Hepatocyte (in vitro differentiated cells): ENCODE measurements at regions not wholly inside any gene's neighbourhood (a gene's known extent, or its start where the extent isn't known, plus 50 kb on each side); places are given as distances from the start of the nearest gene placed in this dataset.

Experiments
- DNase-seq: peaks from one replicate; pipeline ENCODE4 v3.0.0-alpha.2; 2016; ENCODE audit warnings: low spot score
- H2AFZ ChIP-seq: fragments of 200-600 bp; sonication (generic); 2 replicates; pipeline ENCODE4 v1.6.0; 2016; ENCODE audit warnings: antibody characterized with exemption, mild to moderate bottlenecking
- H3K27ac ChIP-seq: fragments of 200-600 bp; sonication (generic); 2 replicates; pipeline ENCODE4 v1.5.1; 2016; ENCODE audit warnings: mild to moderate bottlenecking
- H3K27me3 ChIP-seq: fragments of 200-600 bp; sonication (generic); 2 replicates; pipeline ENCODE4 v1.6.1; 2016
- H3K36me3 ChIP-seq: fragments of 200-600 bp; sonication (generic); replicated peaks from 2 replicates; pipeline ENCODE4 v1.5.1; 2016; ENCODE audit warnings: low read depth; ENCODE audit not compliant: insufficient read depth
- H3K4me1 ChIP-seq: fragments of 200-600 bp; sonication (generic); 2 replicates; pipeline ENCODE4 v1.5.1; 2016; ENCODE audit warnings: mild to moderate bottlenecking, moderate library complexity; ENCODE audit not compliant: insufficient read depth
- H3K4me2 ChIP-seq: fragments of 200-600 bp; sonication (generic); 2 replicates; pipeline ENCODE4 v1.6.0; 2016
- H3K4me3 ChIP-seq: fragments of 200-600 bp; sonication (generic); 2 replicates; pipeline ENCODE4 v1.5.1; 2016; ENCODE audit warnings: mild to moderate bottlenecking
- H3K79me2 ChIP-seq: fragments of 200-600 bp; sonication (generic); 2 replicates; pipeline ENCODE4 v1.6.0; 2017; ENCODE audit warnings: mild to moderate bottlenecking
- H3K9me2 ChIP-seq: fragments of 200-600 bp; sonication (generic); replicated peaks from 2 replicates; pipeline ENCODE4 v1.6.0; 2017; ENCODE audit warnings: mild to moderate bottlenecking; ENCODE audit not compliant: insufficient read depth
- H3K9me3 ChIP-seq: fragments of 200-600 bp; sonication (generic); 2 replicates; pipeline ENCODE4 v1.5.1; 2016; ENCODE audit warnings: low read depth, mild to moderate bottlenecking
- H4K20me1 ChIP-seq: fragments of 200-600 bp; sonication (generic); 2 replicates; pipeline ENCODE4 v1.6.0; 2016; ENCODE audit warnings: mild to moderate bottlenecking; ENCODE audit not compliant: insufficient read depth, poor library complexity, severe bottlenecking
- EZH2 ChIP-seq: fragments of 200-600 bp; sonication (generic); IDR thresholded peaks from 2 replicates; pipeline ENCODE4 v1.6.1; 2016; ENCODE audit warnings: antibody characterized with exemption, mild to moderate bottlenecking, borderline replicate concordance
- EZH2phosphoT487 ChIP-seq: fragments of 200-600 bp; sonication (generic); IDR thresholded peaks from one replicate; pipeline ENCODE4 v1.6.1; 2018; ENCODE audit warnings: antibody characterized with exemption, mild to moderate bottlenecking, low read depth, moderate library complexity; ENCODE audit not compliant: unreplicated experiment, severe bottlenecking
- WGBS: methylation state at CpG from one replicate; pipeline ENCODE4 v1.1.6; 2016; ENCODE audit warnings: low lambda C conversion rate; ENCODE audit errors: missing lambda C conversion rate; 5-methylcytosine and 5-hydroxymethylcytosine counted together
- TF ChIP-seq, protein P1 (sequence below): fragments of 200-600 bp; sonication (generic); IDR thresholded peaks from 2 replicates; pipeline ENCODE4 v1.5.1; 2016; ENCODE audit warnings: antibody characterized with exemption, mild to moderate bottlenecking; ENCODE audit not compliant: poor library complexity

DNA sequence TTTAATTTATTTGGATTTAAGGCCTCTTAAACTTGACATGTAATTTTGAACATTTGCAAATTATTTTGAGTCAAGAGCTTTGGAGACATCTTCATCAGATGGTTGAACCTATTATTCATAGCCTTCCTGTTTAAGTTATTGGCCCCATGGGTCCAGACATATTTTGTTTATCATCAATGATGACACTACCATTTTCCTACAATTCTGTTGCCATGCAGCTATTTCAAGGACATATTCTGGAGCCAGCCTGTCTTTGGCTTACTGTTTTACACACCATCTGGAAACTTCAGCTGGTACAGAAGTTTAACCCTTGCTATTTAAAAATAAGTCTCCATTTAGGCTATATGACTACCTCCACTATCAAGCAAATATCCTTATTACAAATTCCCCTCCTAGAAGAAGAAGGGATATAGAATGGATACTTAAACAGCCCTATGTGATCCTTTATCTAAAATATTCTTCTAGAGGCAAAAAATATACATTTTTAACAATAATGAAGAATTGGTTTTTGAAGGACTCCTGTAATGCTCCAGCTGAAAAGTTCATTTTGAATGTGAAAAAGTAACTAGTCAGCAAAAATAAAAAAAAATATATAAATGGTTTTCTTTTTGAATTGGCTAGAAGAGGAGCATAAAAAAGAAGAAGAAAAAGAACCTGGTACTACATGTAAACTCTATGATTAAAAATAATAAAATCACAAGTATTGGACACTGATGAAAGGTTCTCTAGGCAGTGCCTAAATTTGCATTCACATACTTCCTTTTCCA lies 544.0 kb upstream of the HS3ST5 start:
- H3K4me3 ChIP-seq = no peak overlapping the region
- H3K9me2 ChIP-seq = no peaks in the 10 kb centered on the region
- DNase-seq = no peak
- H3K27me3 ChIP-seq = no peaks in the 10 kb centered on the region
- no peaks in the 10 kb centered on the region for H4K20me1 ChIP-seq
- H3K9me3 ChIP-seq = no peaks in the 10 kb centered on the region
- H3K79me2 ChIP-seq = no peaks in the 10 kb centered on the region
- no peaks in the 10 kb centered on the region for H3K4me1 ChIP-seq
- H3K36me3 ChIP-seq = no peaks in the 10 kb centered on the region
- no peak overlapping the region for H3K4me2 ChIP-seq
- H2AFZ ChIP-seq = no peak overlapping the region
- TF ChIP-seq EZH2phosphoT487 = no peak
- no peak for TF ChIP-seq EZH2
- TF ChIP-seq, protein P1, sequence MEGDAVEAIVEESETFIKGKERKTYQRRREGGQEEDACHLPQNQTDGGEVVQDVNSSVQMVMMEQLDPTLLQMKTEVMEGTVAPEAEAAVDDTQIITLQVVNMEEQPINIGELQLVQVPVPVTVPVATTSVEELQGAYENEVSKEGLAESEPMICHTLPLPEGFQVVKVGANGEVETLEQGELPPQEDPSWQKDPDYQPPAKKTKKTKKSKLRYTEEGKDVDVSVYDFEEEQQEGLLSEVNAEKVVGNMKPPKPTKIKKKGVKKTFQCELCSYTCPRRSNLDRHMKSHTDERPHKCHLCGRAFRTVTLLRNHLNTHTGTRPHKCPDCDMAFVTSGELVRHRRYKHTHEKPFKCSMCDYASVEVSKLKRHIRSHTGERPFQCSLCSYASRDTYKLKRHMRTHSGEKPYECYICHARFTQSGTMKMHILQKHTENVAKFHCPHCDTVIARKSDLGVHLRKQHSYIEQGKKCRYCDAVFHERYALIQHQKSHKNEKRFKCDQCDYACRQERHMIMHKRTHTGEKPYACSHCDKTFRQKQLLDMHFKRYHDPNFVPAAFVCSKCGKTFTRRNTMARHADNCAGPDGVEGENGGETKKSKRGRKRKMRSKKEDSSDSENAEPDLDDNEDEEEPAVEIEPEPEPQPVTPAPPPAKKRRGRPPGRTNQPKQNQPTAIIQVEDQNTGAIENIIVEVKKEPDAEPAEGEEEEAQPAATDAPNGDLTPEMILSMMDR = no peak
- no peak overlapping the region for H3K27ac ChIP-seq

DNA sequence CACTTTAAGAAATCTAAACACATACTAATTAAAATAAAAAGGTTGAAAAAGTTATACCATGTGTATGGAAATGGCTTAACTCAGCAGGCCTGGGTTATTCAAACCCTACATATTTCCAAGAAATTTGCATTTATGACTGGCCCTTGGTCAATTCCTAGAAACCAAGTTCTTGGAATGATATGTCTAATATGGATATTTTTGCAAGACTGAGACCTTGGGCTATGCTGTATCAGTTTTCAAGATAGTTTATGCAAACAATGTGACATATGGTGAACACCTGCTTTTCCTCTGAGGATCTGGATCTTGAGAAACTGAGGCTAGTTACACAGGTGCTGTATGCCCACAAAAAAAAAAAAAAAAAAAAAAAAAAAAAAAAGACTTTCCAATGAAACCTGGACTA lies 536.9 kb upstream of the HS3ST5 start:
- Histone ChIP-seq H2AFZ (no peak overlapping the region), H3K27me3 (no peaks in the 10 kb centered on the region), H3K27ac (no peak overlapping the region), H3K4me3 (no peak overlapping the region), H4K20me1 (no peaks in the 10 kb centered on the region), H3K4me2 (no peak overlapping the region), H3K9me3 (no peaks in the 10 kb centered on the region), H3K9me2 (no peaks in the 10 kb centered on the region), H3K36me3 (no peaks in the 10 kb centered on the region), H3K79me2 (no peaks in the 10 kb centered on the region), H3K4me1 (no peaks in the 10 kb centered on the region)
- TF ChIP-seq EZH2phosphoT487 (no peak), EZH2 (no peak)
- TF ChIP-seq, protein P1 = no peak
- DNase-seq = no peak

DNA sequence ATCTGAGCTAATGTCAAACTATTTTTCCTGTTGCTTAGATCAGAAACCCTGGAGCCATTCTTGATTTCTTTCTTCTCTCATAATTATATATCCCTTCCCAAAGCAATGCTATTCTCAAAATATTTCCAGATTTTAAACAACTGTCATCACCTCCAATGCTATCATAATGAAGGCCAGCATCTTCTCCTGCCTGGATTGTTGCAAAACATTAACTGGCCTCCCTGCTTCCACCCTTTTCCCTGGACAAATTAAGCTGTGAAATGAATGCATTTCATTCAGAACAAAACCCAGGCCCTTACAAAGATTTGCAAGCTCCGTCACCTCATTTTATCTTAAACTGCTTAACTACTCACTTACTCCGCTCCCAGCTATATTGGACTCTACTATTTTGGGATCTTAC lies 535.3 kb upstream of the HS3ST5 start:
- no peak for DNase-seq
- TF ChIP-seq, protein P1 = no peak
- TF ChIP-seq EZH2 (no peak), EZH2phosphoT487 (no peak)
- 96% methylated on average over 2 of the region's 2 CpGs for WGBS

More for the DNA sequence above, 535.3 kb upstream of the HS3ST5 start:
- Histone ChIP-seq H3K9me2 (no peaks in the 10 kb centered on the region), H3K4me1 (no peaks in the 10 kb centered on the region), H3K27ac (no peak overlapping the region), H3K27me3 (no peaks in the 10 kb centered on the region), H2AFZ (no peak overlapping the region), H3K79me2 (no peaks in the 10 kb centered on the region), H3K4me3 (no peak overlapping the region), H4K20me1 (no peaks in the 10 kb centered on the region), H3K9me3 (no peaks in the 10 kb centered on the region), H3K36me3 (no peaks in the 10 kb centered on the region), H3K4me2 (no peak overlapping the region)
